AML-193 (cell line): ENCODE measurements at regions not wholly inside any gene's neighbourhood (a gene's known extent, or its start where the extent isn't known, plus 50 kb on each side); places are given as distances from the start of the nearest gene placed in this dataset.

Experiments
- DNase-seq, 2 experiments: peaks; one replicate each; lab custom pipeline; 2025; lab: John Stamatoyannopoulos, UW

DNA sequence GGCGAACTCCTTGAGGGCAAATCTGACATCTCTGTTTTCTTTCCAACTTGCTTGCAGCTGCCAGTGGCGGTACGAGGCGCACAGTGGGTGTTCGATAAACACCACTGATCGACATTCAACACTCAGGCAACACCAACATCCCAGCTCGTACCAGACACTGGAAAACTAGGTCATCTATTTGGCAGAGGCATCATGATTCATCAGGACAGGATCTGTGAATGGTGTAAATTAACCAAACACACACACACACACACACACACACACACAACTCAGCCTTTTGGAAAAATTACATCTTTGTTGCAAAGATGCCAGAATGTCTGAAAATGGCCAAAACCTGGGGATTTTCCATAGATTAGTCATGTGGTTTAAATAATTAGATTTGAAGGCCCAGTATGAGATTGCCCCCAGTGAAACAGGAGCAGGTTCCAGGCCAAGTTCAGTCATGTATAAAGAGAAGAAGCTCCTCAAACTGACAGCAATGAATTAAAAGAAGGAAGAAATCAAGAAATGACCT, 150.5 kb upstream of the NCKAP5 start:
- DNase-seq: no peak

DNA sequence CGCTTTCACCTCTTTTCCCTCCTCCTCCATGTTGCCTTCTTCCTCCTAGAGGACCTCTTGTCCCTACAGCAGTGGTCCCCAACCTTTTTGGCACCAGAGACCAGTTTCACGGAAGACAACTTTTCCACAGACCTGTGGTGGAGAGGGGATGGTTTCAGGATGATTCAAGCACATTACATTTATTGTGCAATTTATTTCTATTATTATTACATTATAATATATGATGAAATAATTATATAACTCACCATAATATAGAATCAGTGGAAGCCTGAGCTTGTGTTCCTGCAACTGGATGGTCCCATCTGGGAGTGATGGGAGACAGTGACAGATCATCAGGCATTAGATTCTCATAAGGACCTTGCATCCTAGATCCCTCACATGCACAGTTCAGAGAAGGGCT, 152.2 kb upstream of the NCKAP5 start:
- DNase-seq: no peak

DNA sequence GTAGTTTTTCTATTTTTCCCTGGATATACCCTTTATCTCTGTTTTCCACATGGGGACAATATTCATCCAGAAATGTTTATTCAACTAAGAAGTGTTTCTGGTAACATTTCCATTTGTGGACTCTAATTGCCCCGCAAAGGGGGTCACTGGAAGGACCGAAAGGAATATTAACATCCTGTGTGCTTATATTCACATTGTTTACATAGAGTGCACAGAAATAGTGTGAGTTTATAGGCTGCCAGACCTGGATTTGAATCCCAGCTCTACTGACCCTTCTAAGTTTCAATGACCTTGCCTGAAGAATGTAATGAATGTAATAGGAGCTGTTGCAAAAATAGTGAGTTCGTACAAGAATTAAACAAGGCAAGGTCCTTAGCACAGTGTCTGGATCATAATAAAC, 152.9 kb upstream of the NCKAP5 start:
- DNase-seq: no peak

DNA sequence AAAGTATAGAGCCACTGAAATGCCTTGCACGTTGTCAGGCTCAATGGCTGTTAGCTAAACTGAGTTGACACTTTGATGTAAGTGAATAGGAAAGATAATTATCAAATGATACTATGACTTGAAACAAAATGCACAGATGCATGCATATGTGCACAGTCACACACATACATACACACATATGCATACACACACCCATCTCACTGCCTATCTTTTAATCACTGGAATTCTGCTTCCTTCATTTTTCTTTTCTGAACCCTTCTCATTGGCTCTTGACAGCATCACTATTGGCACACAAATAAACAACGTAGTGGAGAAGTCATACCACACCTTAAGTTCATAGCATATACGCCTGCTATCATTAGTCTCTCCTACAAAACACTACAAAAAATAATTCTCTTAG, 154.9 kb upstream of the NCKAP5 start:
- DNase-seq: no peak

DNA sequence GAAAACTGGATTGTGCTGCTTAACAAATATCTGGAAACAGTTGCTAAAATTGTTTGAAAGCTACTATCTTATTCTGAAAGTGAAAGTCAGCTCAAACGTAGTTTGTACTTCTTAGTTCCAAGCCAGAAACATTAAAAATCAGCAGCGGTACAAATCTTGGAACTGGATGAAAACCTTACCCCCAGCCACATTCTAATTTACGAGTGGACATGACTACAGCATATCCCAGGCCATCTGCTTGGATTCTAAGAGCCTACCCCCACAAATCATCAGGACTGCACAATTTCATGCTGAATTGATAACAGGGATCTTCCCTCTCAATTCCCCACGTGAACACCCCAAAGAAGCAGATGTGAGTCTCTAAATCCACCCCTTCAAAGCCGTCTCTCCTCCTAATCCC, 158.7 kb upstream of the NCKAP5 start:
- no peak for DNase-seq

DNA sequence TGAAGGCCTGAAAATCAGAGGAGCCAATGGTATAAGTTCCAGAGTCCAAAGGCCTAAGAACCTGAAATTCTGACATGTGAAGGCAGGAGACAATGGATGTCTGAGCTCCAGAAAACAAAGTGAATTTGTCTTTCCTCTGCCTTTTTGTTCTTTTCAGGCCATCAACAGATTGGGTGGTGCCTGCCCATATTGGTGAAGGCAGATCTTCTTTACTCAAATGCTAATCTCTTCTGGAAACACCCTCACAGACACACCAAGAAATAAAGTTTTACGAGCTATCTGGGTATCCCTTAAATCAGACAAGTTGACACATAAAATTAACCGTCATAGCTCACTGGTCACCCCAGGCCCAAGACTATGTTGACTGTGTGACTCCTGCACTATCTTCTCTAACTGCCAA, 163.8 kb upstream of the NCKAP5 start:
- DNase-seq: no peak

DNA sequence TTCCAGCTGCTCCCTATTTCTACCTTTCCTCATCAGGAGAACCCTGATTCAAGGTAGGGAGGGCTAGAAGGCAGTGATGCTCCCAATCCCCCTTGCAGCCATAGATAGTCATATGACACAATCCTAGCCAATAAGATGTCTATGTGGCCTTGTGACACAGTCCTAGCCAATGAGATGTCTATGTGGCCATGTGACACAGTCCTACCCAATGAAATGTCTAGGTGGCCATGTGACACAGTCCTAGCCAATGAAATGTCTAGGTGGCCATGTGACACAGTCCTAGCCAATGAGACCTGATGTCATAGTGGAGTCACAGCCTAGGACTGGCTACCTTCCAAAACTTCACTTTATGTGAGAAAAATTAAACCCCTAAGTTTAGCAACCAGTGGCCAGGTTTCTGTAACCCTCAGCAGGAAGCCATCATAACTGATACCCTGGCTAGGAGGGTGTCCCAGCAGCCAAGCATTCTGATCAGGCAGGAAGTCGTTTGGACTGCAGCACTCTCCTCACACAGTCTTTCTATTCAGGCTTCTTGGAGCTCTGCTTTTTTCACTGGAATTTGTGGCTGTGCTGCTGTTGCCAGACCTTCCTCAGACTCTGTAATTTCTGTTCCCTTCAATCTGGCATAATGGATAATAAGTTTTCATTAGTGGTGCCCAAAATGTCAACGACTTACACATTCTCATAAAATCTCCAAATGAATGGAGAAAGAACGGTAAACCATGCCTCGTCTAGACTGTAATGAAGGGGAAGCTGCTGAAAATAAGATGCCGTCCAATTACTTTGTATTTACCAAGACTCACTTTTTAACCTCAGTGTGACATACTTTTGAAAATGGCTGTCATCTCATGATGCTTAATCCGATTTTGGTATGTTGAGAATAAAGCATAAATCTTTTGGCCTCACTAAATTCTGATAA, 165.0 kb upstream of the NCKAP5 start:
- no peak for DNase-seq

DNA sequence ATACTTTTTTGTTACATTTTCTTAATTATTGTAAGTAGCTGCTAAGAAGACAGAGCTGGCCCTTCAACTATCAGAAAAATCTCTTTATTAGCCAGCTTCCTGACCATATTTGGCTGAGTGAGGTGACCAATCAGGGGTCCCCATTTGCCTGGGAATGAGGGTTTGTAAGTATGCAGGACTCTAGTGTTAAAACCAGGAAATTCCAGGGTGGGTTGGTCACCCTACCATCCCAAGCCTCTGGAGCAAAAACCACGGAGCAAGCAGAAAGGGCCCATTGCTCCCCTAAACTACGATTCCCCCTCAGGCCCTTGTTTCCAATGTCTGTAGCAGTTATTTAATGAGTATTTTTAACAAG, 165.6 kb upstream of the NCKAP5 start:
- DNase-seq: no peak

DNA sequence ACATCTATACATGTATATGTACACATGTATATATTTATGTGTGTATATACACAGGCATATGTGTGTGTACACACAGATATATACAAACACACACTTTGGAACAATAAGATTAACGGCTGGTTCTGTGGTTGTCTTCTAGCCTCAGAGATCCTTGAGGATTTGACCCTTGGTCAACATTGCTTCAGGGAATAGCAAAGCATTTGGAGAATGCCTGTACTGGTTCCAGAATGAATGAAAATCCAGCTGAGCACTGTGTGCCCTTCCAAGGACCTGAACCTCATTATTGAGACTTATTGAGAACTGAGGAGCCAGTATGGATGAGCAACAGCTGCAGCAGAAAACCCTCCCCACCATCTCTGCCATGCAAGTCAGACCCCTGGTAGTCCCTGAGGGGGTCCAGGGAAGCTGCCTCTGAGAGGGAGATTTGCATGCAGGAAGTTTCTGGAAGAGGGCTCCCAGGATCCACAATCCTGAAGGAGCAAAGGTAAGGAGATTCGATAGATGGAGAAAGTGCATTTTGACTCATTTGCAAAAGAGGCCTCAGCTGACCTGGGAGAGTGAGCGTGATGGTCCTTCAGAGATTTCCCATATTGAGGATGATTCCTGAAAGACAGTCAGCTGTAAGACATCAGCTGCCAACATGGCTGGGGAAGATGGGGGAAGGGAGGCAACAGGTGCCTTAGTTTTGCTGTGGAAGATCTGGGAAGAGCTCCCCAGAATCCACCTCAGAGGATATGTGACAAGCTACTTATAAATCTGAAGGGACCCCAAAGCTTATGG, 166.6 kb upstream of the NCKAP5 start:
- no peak for DNase-seq

DNA sequence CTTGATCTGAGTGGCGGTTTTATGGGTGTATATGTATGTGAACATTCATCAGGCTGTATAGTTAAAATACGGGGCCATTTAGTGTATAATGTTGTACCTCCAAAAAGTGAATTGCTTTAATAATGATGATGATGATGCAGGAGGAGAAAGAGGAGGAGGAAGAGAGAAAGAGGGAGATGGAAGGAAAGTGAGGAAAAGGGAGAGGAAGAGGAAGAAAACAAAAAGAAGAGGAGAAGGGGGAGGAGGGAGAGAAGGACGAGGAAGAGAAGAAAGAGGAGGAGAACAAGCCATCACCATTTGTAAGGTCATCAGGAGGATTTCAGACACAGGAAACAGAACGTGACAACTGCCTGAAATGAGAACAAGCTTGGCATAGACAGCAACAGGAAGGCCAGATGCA, 168.4 kb upstream of the NCKAP5 start:
- DNase-seq: no peak

DNA sequence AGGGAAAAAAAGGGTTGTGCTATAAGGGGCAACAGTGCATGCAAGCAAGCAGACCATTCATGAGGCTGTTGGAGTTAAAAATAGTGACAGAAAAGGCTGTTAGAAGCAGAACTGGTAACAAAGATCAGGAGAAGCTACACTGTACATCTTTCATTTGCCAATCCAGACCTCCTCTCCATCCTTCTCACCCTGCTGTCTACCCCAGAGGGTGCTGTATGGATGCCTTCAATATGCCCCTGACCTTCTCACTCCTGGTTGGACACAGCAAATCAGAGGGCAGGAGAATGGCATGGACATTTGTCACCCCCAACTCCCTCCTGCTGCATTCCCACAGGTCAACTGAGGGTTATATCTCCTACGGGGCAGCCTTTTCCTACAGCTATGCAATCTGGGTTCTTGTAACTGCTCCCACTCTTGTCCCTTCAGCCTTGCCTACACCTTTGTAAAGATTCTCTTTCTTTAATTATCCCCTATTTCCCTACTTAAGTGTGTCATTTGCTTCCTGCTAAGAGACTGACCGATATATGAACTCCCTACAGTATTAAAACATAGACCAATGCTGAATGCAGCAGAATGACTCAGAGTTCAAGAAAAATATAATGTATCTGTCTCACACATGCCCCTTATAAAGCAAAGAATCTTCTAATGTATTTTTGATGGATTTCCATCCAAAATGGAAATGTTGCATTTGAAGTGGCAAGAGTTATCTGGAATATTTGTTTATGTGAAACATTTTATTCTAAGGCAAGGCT, 169.2 kb upstream of the NCKAP5 start:
- DNase-seq: no peak

DNA sequence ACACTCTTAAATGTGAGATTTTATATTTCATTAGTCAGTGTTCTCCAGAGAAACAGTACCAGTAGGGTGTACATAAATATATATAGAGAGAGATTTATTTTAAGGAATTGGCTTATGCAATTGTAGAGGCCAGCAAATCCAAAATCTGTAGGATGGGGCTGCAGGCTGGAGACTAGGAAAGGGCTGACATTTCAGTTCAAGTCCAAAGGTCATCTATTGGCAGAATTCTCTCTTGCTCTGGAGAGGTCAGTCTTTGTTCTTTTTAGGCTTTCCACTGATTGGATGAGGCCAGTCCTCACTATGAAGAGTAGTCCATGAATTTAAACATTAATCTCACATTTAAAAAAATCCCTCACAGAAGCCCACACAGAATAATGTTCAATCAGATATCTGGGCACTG, 170.8 kb upstream of the NCKAP5 start:
- no peak for DNase-seq

DNA sequence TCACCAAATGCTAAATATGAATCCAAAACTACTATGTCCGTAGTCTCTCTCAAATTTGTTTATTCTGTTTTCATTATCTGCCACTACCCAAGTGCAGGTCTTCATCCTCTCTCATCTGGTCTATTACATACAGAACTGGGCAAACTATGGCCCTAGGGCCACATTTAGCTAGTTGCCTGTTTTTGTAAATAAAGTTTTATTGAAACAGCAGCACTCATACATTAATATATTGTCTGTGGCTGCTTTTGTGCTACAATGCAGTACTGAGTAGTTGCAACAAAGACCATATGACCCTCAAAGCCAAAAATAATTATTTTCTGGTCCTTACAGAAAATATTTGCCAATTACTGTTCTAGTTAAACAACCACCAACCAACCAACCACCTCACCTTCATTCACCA, 172.2 kb upstream of the NCKAP5 start:
- no peak for DNase-seq

DNA sequence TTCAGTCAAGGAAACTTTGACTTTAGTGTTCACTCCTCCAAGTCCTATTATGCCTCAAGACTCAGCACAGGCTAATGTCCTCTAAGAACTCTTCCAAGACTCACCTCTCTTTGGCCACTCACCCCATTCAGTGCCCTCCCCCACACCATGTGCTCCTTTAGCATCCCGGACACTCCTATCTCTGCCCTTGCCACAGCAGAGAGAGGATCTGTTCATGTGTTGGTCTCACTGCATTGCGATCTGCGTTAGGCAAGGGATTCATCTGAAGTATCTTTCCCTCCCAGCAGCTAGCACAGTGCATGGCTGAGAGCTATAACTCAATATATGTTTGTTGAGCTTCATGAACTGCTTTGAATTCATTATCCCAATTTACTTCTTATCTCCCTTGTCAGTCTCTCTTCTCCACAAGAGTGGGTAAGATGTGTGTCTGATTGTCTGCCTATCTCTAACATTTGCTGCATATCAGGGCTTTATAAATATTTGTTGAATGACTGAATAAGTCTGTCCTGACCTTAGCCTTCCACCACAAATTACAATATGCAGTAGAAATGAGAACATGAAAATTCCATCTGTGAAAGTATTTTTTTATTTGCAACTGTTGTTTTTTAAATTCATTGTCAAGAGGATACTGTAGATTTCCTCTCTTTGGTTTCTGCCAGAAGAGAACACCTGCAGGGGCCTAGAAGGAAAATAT, 179.9 kb upstream of the NCKAP5 start:
- DNase-seq: no peak

DNA sequence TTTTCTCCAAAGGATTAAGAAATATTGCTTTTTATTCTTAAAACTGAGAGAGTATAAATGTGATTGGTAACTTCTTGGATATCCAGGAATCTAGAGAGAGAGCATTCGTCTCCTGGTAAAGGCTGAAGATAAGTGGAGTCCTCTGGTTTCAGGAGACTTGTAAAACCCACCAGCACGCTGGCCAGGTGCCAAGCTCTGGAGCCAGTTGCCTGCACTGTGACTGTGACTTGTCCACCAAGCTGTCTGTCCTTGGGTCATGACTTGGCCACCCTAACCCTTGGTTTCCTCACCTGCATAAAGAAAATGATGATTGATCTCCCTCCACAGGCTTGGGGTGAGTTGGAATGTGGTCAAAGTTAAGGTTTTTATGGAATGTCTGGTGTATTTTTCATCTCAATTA, 185.4 kb upstream of the NCKAP5 start:
- no peak for DNase-seq

DNA sequence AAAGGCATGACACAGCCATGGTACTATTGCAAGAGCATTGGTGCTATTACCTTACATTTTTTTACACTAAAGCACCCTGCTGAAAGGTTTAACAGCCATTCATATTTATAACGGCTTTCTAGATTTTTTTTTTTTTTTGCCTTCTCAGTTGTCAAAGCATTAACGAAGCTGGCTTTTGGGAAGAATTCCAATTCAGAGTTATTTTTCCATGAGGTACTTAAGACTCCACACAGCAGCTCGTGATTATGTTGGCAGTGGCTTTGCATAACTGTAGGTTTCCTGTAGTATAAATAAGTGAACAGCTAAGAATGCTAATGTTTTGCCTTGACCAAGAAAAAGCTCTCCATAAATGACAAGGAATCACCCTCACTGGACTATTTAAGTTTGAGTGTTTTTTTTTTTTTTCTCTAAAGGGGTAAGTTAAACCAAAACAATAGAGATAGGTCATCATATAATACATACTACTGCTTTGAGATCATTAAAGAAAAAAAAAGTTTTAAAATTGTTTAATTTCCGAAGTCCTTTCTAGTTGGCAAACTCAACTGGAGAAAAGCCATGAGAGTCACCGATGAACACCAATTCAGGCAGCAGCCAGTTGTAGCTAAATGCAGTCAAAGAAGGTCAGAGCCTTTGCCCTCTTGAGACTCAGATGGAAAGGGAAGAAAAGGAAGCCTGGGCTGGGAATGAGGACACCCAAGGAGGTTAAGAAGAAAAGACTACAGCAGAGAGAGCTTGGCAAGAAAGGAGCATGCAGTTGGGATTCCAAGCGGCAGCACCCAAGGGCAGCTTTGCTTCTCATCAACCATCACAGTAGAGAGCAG, 187.4 kb upstream of the NCKAP5 start:
- DNase-seq: no peak

DNA sequence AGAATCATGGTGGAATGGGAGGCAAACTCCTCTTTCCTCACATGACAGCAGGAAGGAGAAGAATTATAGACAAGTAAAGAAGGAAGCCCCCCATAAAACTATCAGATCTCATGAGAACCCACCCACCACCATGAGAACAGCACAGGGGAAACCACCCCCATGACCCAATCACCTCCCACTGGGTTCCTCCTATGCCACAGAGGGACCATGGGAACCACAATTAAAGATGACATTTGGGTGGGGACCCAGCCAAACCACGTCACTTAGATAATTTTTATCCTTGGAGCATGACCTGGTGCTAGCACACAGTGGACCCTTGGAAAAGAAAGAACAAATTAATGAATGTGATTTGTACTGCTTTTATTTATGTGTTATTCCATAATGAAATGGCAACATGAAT, 188.6 kb upstream of the NCKAP5 start:
- DNase-seq: no peak

DNA sequence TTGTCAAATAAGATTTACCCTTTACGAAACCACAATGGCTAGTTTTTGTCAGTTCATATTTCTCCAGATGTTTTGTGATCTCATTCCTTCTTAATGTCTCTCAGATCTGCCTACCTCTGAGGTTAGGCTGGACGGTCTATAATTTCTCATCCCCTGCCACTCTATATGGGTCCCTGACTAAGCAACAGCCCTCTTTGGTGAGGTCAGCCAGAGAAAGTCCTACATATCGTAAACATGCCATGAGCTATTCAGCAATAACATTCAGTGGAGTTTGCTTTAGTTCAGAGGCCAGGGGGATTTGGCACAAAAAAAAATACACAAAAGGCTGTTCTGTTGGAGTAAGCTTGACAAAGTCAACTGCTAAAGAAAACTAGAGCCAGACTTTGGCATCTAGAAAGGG, 192.1 kb upstream of the NCKAP5 start:
- DNase-seq: no peak

DNA sequence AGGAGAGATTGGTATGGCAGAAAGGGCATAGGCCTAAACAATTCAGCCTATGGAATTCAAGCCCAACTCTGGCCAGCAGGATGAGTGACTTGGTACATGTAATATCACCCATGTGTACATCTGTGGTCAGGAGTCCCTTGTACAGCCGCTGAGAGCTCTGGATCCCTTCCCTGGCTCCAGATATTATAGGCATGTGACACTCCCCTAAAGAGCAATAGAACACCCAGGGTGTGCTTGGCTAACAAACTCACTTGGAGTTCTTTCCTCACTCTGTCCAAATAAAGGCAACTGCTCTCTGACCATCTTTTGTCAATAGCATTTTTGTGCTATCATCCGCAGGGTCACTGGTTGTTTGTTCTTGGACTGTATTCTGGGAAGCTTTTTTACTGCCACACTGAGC, 197.4 kb upstream of the NCKAP5 start:
- no peak for DNase-seq

DNA sequence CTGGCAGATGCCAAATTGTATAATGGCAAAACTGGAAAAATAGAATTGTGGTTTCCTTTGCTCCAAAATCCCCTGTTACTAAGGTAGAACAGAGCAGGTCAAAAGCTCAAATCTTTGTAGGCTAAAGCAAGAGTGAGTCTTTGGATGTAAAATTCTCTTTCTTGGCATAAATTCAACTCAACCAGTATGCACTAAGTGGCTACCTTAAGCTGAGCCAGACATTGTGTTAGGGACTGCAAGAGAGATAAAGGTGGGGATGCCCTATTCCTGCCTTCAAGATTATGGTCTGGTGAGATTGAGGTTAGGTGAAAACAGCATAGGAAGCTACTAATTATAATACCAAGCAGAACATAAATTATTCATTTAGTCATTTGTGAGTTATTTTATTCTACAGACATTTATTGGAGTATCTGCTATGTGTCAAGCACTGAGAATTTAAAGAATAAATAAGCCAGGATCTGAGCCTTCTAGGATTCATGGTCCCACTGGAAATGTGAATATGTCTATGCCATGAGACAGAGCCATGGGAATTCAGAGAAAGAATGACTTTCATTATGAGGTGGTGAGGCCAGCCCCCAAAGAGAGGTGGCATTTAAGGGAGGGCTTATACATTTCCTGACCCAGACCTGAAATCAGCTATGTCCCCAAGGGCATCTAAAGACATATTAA, 198.0 kb upstream of the NCKAP5 start:
- no peak for DNase-seq

DNA sequence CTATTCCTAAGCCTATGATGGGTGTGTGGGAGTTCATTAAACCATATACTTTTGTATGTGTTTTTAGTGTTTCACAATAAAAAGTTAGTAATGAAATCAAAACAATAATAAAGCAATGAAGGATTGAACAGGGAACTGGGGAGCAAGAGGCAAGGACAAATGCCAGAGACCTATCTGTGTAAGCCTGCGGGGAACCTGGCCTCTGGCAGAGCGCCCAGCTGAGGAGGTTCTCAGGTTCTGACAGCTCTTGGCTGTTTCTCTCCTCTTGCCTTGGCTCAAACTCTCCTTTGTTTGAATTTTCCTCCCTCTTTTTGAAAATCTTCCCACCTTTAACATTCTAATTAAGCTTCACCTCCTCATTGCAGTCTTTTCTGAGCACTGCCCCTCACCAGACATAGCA, 200.0 kb upstream of the NCKAP5 start:
- DNase-seq: no peak
